ENCODE measurements at regions not wholly inside any gene's neighbourhood (a gene's known extent, or its start where the extent isn't known, plus 50 kb on each side); places are given as distances from the start of the nearest gene placed in this dataset.

DNA sequence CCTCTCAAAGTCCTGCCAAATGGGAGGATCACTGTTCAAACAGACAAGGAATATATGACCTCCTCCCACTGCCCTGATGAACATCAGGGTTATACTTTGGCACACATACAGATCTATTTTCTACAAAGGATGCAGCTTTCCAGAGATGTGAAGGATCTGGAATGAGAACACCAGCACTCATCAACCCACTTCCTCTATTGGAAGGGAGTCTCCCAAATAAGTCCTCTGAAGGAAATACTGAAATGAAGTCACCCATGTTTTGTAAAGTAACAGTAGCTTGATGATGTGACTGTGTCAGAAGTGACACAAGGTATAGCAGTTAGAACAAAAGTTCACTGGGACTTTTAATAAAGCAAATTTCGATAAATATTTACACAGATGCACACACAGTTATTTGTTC is 104.9 kb downstream of the OGFRL1 start:
- TF ChIP-seq CTCF (IDR thresholded peaks at IDR 0.05) = no peak
- no peak for TF ChIP-seq POLR2A (IDR thresholded peaks at IDR 0.05)

All from testis (tissue), 2 donors.